RPMI8226 (cell line): ENCODE measurements at regions not wholly inside any gene's neighbourhood (a gene's known extent, or its start where the extent isn't known, plus 50 kb on each side); places are given as distances from the start of the nearest gene placed in this dataset.
A peak's percentile ranks its signal among the peaks of the same experiment; 100 is the strongest.
"Not testable (repeated sequence)": the region's sequence is repeated elsewhere in the genome, so short reads cannot be mapped to it uniquely, and the experiment has no call there.

Source experiments
- DNase-seq: peaks from one replicate; pipeline ENCODE4 v3.0.0-alpha.2; 2015

DNA sequence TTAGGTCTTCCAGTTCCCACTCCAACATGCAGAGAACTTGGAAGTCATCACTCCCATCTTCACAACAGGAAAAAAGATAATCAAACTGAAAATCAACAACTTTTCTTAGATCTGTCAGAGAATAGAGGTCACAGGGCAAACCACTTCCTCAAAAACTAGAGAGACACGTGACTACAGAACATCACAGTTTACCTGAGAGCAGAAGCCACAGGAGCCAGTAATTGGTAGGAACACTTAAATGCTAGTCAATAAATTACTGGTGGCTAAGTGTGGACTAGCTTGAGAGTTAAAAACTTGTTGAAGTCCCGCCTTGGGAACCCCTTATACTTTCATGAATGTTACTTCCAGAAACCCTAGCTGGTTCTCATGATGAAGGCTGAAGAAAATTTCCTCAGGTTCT is 81.1 kb downstream of the THSD1 start:
- DNase-seq = peak; percentile 15

GRCh38 chr13:52319876-52320275 is 86.1 kb downstream of the THSD1 start:
- DNase-seq = no peak

DNA sequence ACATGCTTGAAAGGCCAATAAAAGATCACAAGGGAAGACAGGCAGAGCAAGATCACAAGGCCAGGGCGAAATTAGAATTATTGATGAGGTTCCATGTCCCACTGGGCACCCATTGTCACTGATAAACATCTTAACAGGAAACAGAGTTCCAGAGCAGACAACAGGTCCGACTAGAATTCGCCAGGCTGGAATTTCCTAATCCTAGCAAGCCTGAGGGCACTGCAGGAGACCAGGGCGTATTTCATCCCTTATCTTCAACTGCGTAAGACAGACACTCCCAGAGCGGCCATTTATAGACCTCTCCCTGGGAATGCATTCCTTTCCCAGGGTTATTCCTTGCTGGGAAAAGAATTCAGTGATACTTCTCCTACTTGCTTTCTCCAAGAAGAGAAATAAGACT is 96.1 kb downstream of the THSD1 start:
- not testable (repeated sequence) for DNase-seq

DNA sequence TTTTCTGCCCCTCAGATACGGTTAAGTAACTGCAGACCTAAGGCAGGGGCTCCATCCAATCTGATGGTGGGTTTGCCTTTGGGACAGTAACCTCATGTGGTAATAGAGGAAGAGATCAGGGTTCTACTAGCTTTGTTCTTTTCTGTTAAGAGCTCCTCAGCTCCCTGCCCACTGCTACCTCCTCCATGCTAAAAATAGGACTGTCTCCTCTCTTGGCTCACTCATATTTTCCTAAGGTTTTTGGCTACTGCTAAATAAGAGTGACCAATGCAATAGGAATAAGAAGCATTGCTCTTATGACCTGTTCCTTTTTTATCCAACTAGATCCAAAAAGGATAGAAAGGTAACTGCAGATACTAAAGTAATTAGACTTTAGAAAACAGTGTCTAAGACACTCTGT is 99.6 kb downstream of the THSD1 start:
- not testable (repeated sequence) for DNase-seq

DNA sequence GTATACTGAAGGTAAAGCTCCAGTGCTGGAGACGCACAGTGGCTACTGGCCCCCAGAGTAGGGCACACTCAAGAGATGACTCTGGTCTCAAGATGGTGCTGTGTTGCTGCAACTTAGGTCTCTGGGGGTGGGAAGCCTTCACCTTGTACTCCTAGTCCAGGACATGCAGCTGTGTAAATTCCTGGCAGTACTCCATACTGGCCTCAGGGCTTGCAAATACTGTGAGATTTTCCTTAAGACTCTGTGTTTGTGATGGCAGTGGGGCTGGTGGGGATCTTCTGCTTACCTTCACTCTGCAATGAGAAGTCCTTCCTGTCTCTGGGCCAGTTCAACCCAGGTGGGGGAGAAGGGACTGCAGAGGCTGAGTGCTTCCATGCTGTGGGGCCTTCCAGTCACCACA is 102.9 kb downstream of the THSD1 start:
- not testable (repeated sequence) for DNase-seq

GRCh38 chr13:52302688-52303087 is 103.3 kb downstream of the THSD1 start:
- not testable (repeated sequence) for DNase-seq

DNA sequence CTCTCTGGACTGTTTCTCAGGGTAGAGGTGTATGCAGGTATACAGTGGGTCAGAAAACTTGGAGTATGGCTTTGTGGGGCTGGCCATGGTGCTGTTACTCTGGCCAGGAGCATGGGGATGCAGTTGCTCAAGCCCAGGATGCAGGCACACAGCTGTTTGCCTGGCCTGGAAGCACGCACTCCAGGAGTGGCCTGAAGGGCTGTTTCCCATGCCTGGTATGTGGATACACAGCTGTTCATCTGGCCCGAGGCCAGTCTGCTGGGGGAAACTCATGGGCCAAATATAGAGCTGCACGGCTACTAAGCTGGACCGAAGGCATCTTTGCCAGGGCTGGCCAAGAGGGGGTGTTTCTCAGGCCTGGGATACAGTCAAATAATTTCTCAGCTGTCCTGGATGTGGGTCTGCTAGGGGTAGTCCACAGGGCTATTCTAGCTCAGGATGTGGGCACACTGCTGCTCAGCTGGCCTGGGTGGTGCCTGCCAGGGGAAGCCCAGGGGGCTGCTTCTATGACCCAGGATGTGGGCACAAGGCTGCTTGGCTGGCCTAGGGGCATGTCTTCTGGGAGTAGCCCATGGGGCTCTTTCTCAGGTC is 104.1 kb downstream of the THSD1 start:
- not testable (repeated sequence) for DNase-seq

DNA sequence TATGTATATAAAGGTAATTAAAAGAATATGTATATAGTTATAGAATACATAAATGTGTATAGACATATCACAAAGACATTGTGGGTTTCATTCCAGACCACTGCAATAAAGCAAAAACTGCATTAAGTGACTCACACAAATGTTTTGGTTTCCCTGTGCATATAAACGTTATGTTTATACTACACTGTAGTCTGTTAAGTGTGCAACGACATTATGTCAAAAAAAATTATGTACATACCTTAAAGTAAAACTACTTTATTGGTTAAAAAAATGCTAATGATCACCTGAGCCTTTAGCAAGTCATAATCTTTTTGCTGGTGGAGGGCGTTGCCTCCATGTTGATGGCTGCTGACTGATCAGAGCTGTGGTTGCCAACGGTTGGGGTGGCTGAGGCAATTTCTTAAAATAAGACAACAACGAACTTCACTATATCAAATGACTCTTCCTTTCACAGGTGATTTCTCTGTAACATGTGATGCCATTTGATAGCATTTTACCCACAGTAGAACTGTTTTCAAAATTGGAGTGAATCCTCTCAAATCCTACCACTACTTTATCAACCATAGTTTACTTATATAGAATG is 107.8 kb downstream of the THSD1 start:
- not testable (repeated sequence) for DNase-seq

GRCh38 chr13:52288891-52289290 is 117.1 kb downstream of the THSD1 start:
- DNase-seq = not testable (repeated sequence)

GRCh38 chr13:52281387-52281786 is 122.0 kb upstream of the NEK3 start:
- not testable (repeated sequence) for DNase-seq

DNA sequence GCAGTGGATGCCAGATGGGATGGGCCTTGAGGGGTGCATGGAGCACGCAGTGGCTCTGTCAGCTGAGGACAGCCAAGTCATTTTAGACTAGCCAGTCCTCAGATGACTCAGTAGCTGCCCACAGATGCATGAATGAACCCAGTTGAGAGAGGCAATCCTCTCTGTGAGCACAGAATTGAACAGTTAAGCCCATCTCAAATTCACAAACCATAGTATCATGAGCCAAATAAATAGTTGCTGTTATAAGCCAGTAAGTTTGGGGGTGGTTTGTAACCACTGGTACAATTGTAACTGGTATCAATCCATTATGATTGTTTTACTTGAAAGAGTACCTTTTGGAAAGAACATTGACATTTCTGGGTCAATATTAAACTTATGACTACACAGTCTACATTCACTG is 120.0 kb upstream of the NEK3 start:
- DNase-seq = not testable (repeated sequence)

DNA sequence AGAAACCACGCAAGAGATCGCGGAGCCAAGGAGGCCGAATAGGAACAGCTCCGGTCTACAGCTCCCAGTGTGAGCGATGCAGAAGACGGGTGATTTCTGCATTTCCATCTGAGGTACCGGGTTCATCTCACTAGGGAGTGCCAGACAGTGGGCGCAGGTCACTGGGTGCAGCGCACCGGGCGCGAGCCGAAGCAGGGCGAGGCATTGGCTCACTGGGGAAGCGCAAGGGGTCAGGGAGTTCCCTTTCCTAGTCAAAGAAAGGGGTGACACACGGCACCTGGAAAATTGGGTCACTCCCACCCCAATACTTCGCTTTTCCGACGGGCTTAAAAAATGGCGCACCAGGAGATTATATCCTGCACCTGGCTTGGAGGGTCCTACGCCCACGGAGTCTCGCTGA is 94.9 kb upstream of the NEK3 start:
- DNase-seq = not testable (repeated sequence)

- DNase-seq = not testable (repeated sequence)
These were observed 81.4 kb upstream of the NEK3 start for GRCh38 chr13:52240752-52241151.

DNA sequence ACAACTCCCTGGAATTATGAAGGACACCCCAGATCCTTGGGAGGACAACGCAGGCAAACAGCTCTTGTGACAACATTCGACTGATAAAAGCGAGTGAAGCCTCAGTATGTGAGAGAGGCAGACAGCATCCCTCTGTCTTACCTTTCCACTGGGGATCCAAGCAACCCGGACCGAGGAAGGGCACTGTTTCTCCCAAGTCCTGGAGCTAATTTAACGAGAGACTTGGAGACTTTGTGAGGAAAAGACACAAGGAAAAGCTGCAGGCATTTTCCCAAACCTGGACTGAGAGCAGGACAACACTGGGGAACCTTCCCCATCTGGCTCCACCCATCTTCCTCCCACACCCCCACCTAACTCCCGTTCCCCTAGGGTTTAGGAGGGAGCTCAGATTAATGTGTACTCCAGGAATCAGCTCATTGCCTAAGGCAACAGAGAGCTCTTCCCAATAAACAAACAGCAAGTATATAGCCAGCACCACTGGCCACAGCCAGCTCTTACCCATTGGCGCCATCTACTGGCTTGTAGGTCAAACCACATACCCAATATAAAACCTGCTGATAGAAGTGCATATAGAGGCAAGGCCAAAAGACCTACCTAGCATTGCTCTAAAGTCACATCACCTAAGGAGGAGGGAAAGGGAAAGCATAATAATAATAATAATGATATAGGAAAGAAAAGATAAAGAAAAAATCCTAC is 76.7 kb upstream of the NEK3 start:
- peak; percentile 12 for DNase-seq

GRCh38 chr13:52234928-52235327 is 75.5 kb upstream of the NEK3 start:
- not testable (repeated sequence) for DNase-seq

GRCh38 chr13:52223063-52223462 is 63.7 kb upstream of the NEK3 start:
- not testable (repeated sequence) for DNase-seq

- DNase-seq = not testable (repeated sequence)
These were observed 54.5 kb upstream of the NEK3 start for GRCh38 chr13:52213920-52214319.

DNA sequence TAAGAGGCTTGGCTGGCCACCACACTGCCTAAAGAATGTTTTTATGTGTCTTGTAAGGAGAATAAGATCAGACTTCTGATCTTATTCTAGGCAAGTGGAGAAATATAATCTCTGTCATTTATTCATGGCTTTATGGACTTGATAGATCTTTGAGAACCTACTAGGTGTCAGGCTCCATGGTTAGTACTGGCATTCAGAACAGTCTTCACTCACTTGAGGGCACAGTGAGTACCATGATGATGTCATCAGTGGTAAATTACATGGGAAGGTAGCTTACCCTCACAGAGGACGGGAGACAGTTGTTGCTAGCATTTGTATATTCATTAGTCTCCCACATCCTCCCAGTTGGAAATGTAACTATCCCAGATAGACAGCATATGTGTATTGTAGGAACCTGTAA is 53.5 kb upstream of the NEK3 start:
- DNase-seq = not testable (repeated sequence)

DNA sequence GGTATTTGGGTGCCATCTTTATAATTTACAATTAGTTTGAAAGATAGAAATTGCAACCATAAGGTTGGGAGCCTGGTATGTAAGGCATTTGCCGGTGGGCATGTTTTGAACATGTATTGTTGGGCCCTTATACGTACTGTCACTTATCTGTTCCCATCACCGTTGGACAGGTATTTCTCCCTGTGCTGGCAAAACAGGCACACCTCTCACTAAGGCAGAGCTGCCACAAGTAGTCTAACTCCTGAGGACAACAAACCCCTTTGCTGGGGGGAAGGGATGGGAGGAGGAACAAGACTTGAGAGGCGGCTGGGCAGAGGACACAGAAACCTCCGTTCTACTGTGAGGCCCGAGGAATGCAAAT is 52.0 kb upstream of the NEK3 start:
- DNase-seq = not testable (repeated sequence)

DNA sequence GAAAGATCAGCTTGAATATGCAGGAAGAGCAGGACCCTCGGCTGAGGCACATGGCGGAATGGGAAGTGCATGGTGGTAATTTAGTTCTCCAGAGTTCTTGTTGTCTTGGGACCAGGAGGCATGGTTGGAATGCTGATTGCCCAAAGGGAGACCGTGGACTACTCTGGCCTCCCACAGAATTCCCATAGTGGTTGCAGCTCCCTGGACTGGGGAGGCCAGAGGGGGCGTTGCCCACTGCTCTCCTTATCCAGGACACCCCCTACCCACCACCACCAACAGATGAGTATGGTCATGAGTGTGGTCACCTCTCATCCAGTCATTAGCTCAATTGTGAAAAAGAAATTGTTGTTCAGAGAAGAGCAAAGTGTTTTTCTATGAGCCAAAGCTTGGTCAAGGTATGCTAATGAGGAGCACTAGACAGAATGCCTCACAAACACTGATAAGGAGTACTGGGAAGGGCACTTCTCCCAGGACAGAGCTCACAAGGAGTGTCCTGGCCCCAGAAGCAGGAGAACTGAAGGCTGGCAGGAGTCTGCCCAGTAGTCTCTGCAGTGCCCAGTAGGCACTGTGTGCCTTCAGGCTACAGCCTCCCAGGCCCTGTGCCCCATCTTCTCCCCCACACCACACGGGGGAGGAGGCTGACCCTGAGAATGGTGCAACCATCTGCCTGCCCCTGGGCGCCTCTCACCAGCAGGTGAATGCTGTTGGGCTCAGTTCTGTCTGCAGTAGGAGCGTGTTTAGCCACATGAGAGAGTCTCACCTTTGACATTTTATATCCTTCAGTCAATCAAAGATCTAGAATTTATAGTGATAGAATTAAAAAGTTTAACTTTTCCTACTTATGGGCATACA is 51.4 kb upstream of the NEK3 start:
- DNase-seq = not testable (repeated sequence)
